ENCODE measurements at regions not wholly inside any gene's neighbourhood (a gene's known extent, or its start where the extent isn't known, plus 50 kb on each side); places are given as distances from the start of the nearest gene placed in this dataset.

DNA sequence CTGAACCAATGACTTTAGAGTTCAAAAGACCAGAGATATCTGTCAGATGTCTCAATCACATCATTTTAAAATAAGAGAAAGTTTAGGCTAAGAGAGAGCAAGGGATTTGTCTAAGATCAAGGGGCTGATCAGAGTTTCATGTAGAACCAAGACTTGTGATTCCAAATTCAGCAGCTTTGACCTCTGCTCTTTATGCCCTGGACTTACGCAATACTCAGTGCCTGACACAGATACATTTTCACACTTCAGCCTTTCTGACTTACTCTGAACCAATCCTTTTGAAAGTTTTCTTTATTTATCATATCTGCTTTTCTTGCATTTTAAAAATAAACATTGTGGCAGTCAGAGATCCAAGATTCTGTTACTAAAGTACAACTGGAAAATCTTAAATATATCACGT is 428.0 kb downstream of the PLPP3 start:
- no peak for TF ChIP-seq CTCF (IDR thresholded peaks at IDR 0.05)
- TF ChIP-seq EZH2 (IDR thresholded peaks at IDR 0.05): no peak

Measured in neural progenitor cell (in vitro differentiated cells).